Panc1 (cell line): ENCODE measurements at regions not wholly inside any gene's neighbourhood (a gene's known extent, or its start where the extent isn't known, plus 50 kb on each side); places are given as distances from the start of the nearest gene placed in this dataset.

Experiments
- ATAC-seq: fragments of 200-7000 bp; cut with Tn5 transposase; 2 replicates; pipeline ENCODE4 v1.9.1; 2020; ENCODE audit warnings: mild to moderate bottlenecking, moderate library complexity
- BruUV-seq: library from RNA; stranded (reverse); fragments of 400-500 nt; replicated peaks from 2 replicates; lab custom pipeline; 2021; lab: Mats Ljungman, UMichigan
- CTCF ChIA-PET: fragments of 300-600 bp; sonication (Branson Sonifier 250); formaldehyde crosslinking; loops from one replicate; lab custom pipeline; 2022; ENCODE audit warnings: antibody characterized with exemption; lab: Charles Lee
- POLR2A ChIA-PET: fragments of 300-600 bp; sonication (Branson Sonifier 250); formaldehyde crosslinking; loops from one replicate; lab custom pipeline; 2022; ENCODE audit warnings: antibody characterized with exemption; lab: Charles Lee
- DNase-seq: peaks from one replicate; pipeline ENCODE4 v3.0.0-alpha.2; 2010; ENCODE audit warnings: low read depth, low spot score
- H3K27ac ChIP-seq: 2 replicates; pipeline ENCODE4 v1.5.1; 2011; ENCODE audit warnings: mild to moderate bottlenecking, low read length, inconsistent platforms
- H3K27me3 ChIP-seq: fragments of 200-500 bp; sonication (Bioruptor generic); 2 replicates; pipeline ENCODE4 v1.6.0; 2014; ENCODE audit warnings: low read length, inconsistent platforms; ENCODE audit not compliant: control insufficient read depth, insufficient read depth
- H3K36me3 ChIP-seq: fragments of 200-500 bp; sonication (Bioruptor generic); 2 replicates; pipeline ENCODE4 v1.5.1; 2014; ENCODE audit warnings: inconsistent platforms, mild to moderate bottlenecking, low read length, moderate library complexity; ENCODE audit not compliant: control insufficient read depth, insufficient read depth
- H3K4me1 ChIP-seq: 2 replicates; pipeline ENCODE4 v1.5.1; 2011; ENCODE audit warnings: inconsistent platforms, mild to moderate bottlenecking, low read length, moderate library complexity; ENCODE audit not compliant: control insufficient read depth, insufficient read depth
- H3K4me3 ChIP-seq, 2 experiments: 2 replicates each; pipeline ENCODE4 v1.5.1; 2011 to 2012; ENCODE audit warnings: low read depth in 2 of 2, low read length in 2 of 2, mild to moderate bottlenecking in 2 of 2, inconsistent platforms in 1 of 2, moderate library complexity in 1 of 2
- H3K9me3 ChIP-seq: fragments of 200-500 bp; sonication (Bioruptor generic); 2 replicates; pipeline ENCODE4 v1.5.1; 2014; ENCODE audit warnings: low read depth, mild to moderate bottlenecking, inconsistent platforms, low read length, moderate library complexity; ENCODE audit not compliant: control insufficient read depth, insufficient read depth
- CTCF ChIP-seq: fragments of 450-650 bp; IDR thresholded peaks from 2 replicates; pipeline ENCODE4 v1.5.1; 2017; ENCODE audit warnings: mild to moderate bottlenecking
- POLR2AphosphoS5 ChIP-seq: IDR thresholded peaks from 2 replicates; pipeline ENCODE4 v1.6.1; 2012; ENCODE audit warnings: mild to moderate bottlenecking, low read depth, low read length, moderate library complexity
- REST ChIP-seq, 2 experiments: IDR thresholded peaks; 2 replicates each; pipeline ENCODE4 v1.6.1; 2011 to 2012; ENCODE audit warnings: low read depth in 2 of 2, control low read depth in 1 of 2, low read length in 1 of 2, mild to moderate bottlenecking in 1 of 2, moderate library complexity in 1 of 2; ENCODE audit not compliant: insufficient read depth in 1 of 2
- SIN3A ChIP-seq: IDR thresholded peaks from 2 replicates; pipeline ENCODE4 v1.6.1; 2012; ENCODE audit warnings: low read depth, mild to moderate bottlenecking, low read length, moderate library complexity, borderline replicate concordance; ENCODE audit not compliant: insufficient read depth
- TCF7L2 ChIP-seq: IDR thresholded peaks from 2 replicates; pipeline ENCODE4 v1.6.1; 2011; ENCODE audit warnings: mild to moderate bottlenecking, low read depth, low read length, inconsistent platforms
- in situ Hi-C: cut with HindIII; loops from 2 replicates; pipeline ENCODE4 v1.10.0; 2016; ENCODE audit warnings: low sequenced_read_pairs, low pct_unique_long_range_greater_than_20kb
- intact Hi-C: fragments of 100-400 bp; cut with micrococcal nuclease; formaldehyde crosslinking; loops from one replicate; pipeline ENCODE4 v1.10.0; 2022; ENCODE audit not compliant: unreplicated experiment

GRCh38 chr12:97616946-97617345 is 154.3 kb downstream of the RMST start:
- H3K4me3 ChIP-seq = no peak overlapping the region
- intact Hi-C loops (no loop called here), in situ Hi-C loops (no loop called here)
- ATAC-seq = no peak
- ChIA-PET POLR2A (no interaction called here), CTCF (no interaction called here)
- BruUV-seq = no TSS peak
- no peak overlapping the region for H3K27ac ChIP-seq
- H3K4me1 ChIP-seq = no peaks in the 10 kb centered on the region
- TF ChIP-seq POLR2AphosphoS5 (no peak), SIN3A (no peak), CTCF (no peak), TCF7L2 (no peak), REST (IDR thresholded peaks at IDR 0.05; ENCODE audit: insufficient read depth in 1 of 2, low read depth in 2 of 2, low read length in 1 of 2) (no peak)
- H3K9me3 ChIP-seq = no peaks in the 10 kb centered on the region
- no peaks in the 10 kb centered on the region for H3K36me3 ChIP-seq
- no peaks in the 10 kb centered on the region for H3K27me3 ChIP-seq
- no peak for DNase-seq

GRCh38 chr12:97628962-97629361 is 166.4 kb downstream of the RMST start:
- DNase-seq (no peak), ATAC-seq (no peak)
- ChIA-PET CTCF (no interaction called here), POLR2A (no interaction called here)
- intact Hi-C loops = no loop called here
- no peak overlapping the region for H3K4me3 ChIP-seq
- no peak overlapping the region for H3K27ac ChIP-seq
- H3K9me3 ChIP-seq = no peaks in the 10 kb centered on the region
- in situ Hi-C loops = no loop called here
- BruUV-seq = no TSS peak
- no peaks in the 10 kb centered on the region for H3K4me1 ChIP-seq
- TF ChIP-seq REST (IDR thresholded peaks at IDR 0.05; ENCODE audit: insufficient read depth in 1 of 2, low read depth in 2 of 2, low read length in 1 of 2) = no peak
- H3K36me3 ChIP-seq = no peaks in the 10 kb centered on the region
- no peaks in the 10 kb centered on the region for H3K27me3 ChIP-seq
